ENCODE measurements at regions not wholly inside any gene's neighbourhood (a gene's known extent, or its start where the extent isn't known, plus 50 kb on each side); places are given as distances from the start of the nearest gene placed in this dataset.

- no peak for DNase-seq (ENCODE audit: low read depth in 3 of 3, low spot score in 1 of 3)
Observed at GRCh38 chr10:111706331-111706730, 477.2 kb downstream of the GPAM start.

- DNase-seq (ENCODE audit: low read depth in 3 of 3, low spot score in 1 of 3), result no peak
Observed at GRCh38 chr10:111707076-111707475, 476.5 kb downstream of the GPAM start.

GRCh38 chr10:111709603-111710002, 474.0 kb downstream of the GPAM start:
- DNase-seq (ENCODE audit: low read depth in 3 of 3, low spot score in 1 of 3), result no peak

GRCh38 chr10:111716032-111716431, 467.5 kb downstream of the GPAM start:
- no peak for DNase-seq (ENCODE audit: low read depth in 3 of 3, low spot score in 1 of 3)

- no peak for DNase-seq (ENCODE audit: low read depth in 3 of 3, low spot score in 1 of 3)
Observed at GRCh38 chr10:111724121-111724520, 459.4 kb downstream of the GPAM start.

GRCh38 chr10:111725050-111725449, 458.5 kb downstream of the GPAM start:
- no peak for DNase-seq (ENCODE audit: low read depth in 3 of 3, low spot score in 1 of 3)

GRCh38 chr10:111732166-111732785, 451.3 kb downstream of the GPAM start:
- DNase-seq (ENCODE audit: low read depth in 3 of 3, low spot score in 1 of 3), result no peak

GRCh38 chr10:111739125-111739873, 444.3 kb downstream of the GPAM start:
- no peak for DNase-seq (ENCODE audit: low read depth in 3 of 3, low spot score in 1 of 3)

GRCh38 chr10:111739874-111740139, 443.8 kb downstream of the GPAM start:
- no peak for DNase-seq (ENCODE audit: low read depth in 3 of 3, low spot score in 1 of 3)

GRCh38 chr10:111745982-111746381, 437.6 kb downstream of the GPAM start:
- DNase-seq (ENCODE audit: low read depth in 3 of 3, low spot score in 1 of 3), result no peak

- DNase-seq (ENCODE audit: low read depth in 3 of 3, low spot score in 1 of 3), result no peak
Observed at GRCh38 chr10:111747751-111748150, 435.8 kb downstream of the GPAM start.

- DNase-seq (ENCODE audit: low read depth in 3 of 3, low spot score in 1 of 3), result no peak
Observed at GRCh38 chr10:111748184-111748583, 435.4 kb downstream of the GPAM start.

GRCh38 chr10:111750165-111750849, 433.3 kb downstream of the GPAM start:
- no peak for DNase-seq (ENCODE audit: low read depth in 3 of 3, low spot score in 1 of 3)

GRCh38 chr10:111756217-111757061, 427.1 kb downstream of the GPAM start:
- DNase-seq (ENCODE audit: low read depth in 3 of 3, low spot score in 1 of 3), result no peak

GRCh38 chr10:111758593-111758992, 425.0 kb downstream of the GPAM start:
- DNase-seq (ENCODE audit: low read depth in 3 of 3, low spot score in 1 of 3), result no peak

- DNase-seq (ENCODE audit: low read depth in 3 of 3, low spot score in 1 of 3), result no peak
Observed at GRCh38 chr10:111762114-111762513, 421.5 kb downstream of the GPAM start.

GRCh38 chr10:111765216-111765615, 418.3 kb downstream of the GPAM start:
- no peak for DNase-seq (ENCODE audit: low read depth in 3 of 3, low spot score in 1 of 3)

GRCh38 chr10:111766464-111766863, 417.1 kb downstream of the GPAM start:
- DNase-seq (ENCODE audit: low read depth in 3 of 3, low spot score in 1 of 3), result no peak

GRCh38 chr10:111767661-111768060, 415.9 kb downstream of the GPAM start:
- DNase-seq (ENCODE audit: low read depth in 3 of 3, low spot score in 1 of 3), result no peak

- no peak for DNase-seq (ENCODE audit: low read depth in 3 of 3, low spot score in 1 of 3)
Observed at GRCh38 chr10:111773950-111774349, 409.6 kb downstream of the GPAM start.

GRCh38 chr10:111774486-111774885, 409.1 kb downstream of the GPAM start:
- no peak for DNase-seq (ENCODE audit: low read depth in 3 of 3, low spot score in 1 of 3)

- no peak for DNase-seq (ENCODE audit: low read depth in 3 of 3, low spot score in 1 of 3)
Observed at GRCh38 chr10:111784436-111784835, 399.1 kb downstream of the GPAM start.

All from stimulated activated CD4-positive, alpha-beta T cell treated with anti-CD3 and anti-CD28 coated beads, TNF-alpha, amount 100 ng/mL, for 1 hour (primary cell).